Liver (tissue), 7 donors: ENCODE measurements at regions not wholly inside any gene's neighbourhood (a gene's known extent, or its start where the extent isn't known, plus 50 kb on each side); places are given as distances from the start of the nearest gene placed in this dataset.
A peak's percentile ranks its signal among the peaks of the same experiment; 100 is the strongest.

Experiments used
- DNase-seq: peaks from one replicate; pipeline ENCODE4 v3.0.0-alpha.2; 2017; ENCODE audit warnings: low spot score
- H3K27ac ChIP-seq, 2 donors: one replicate each; pipeline ENCODE4 v1.7.0; 2013; ENCODE audit warnings: inconsistent platforms in 2 of 2, low read length in 2 of 2, control low read depth in 1 of 2, low read depth in 1 of 2, mild to moderate bottlenecking in 1 of 2
- H3K27me3 ChIP-seq, 4 donors: one replicate each; pipeline versions ENCODE4 v1.6.1 to v1.7.0; 2013; ENCODE audit warnings: low read length in 3 of 4, inconsistent platforms in 1 of 4, mild to moderate bottlenecking in 1 of 4, moderate library complexity in 1 of 4; ENCODE audit not compliant: control insufficient read depth in 4 of 4, insufficient read depth in 4 of 4
- H3K36me3 ChIP-seq, 4 donors: one replicate each; pipeline versions ENCODE4 v1.6.1 to v1.7.0; 2013; ENCODE audit warnings: low read length in 3 of 4, mild to moderate bottlenecking in 3 of 4, low read depth in 1 of 4, moderate library complexity in 1 of 4; ENCODE audit not compliant: control insufficient read depth in 4 of 4, insufficient read depth in 3 of 4
- H3K4me1 ChIP-seq, 4 donors: one replicate each; pipeline versions ENCODE4 v1.6.1 to v1.7.0; 2013; ENCODE audit warnings: low read length in 3 of 4, mild to moderate bottlenecking in 3 of 4, moderate library complexity in 1 of 4; ENCODE audit not compliant: control insufficient read depth in 4 of 4, insufficient read depth in 4 of 4
- H3K4me3 ChIP-seq, 3 donors: one replicate each; pipeline versions ENCODE4 v1.6.1 to v1.7.0; 2013; ENCODE audit warnings: low read length in 3 of 3, control low read depth in 1 of 3, low read depth in 1 of 3, mild to moderate bottlenecking in 1 of 3
- H3K9ac ChIP-seq, 2 donors: one replicate each; pipeline ENCODE4 v1.7.0; 2013; ENCODE audit warnings: low read length in 2 of 2, mild to moderate bottlenecking in 2 of 2, moderate library complexity in 2 of 2, control low read depth in 1 of 2, low read depth in 1 of 2
- H3K9me3 ChIP-seq, 4 donors: one replicate each; pipeline versions ENCODE4 v1.6.1 to v1.7.0; 2013; ENCODE audit warnings: low read length in 3 of 4; ENCODE audit not compliant: control insufficient read depth in 4 of 4
- ATF3 ChIP-seq: IDR thresholded peaks from 2 replicates; pipeline ENCODE4 v1.6.1; 2016; ENCODE audit warnings: antibody characterized with exemption
- EGR1 ChIP-seq, 2 donors: IDR thresholded peaks; 2 replicates each; pipeline ENCODE4 v1.6.1; 2016 to 2018; ENCODE audit warnings: antibody characterized with exemption in 2 of 2, low read depth in 2 of 2
- FOXA1 ChIP-seq: IDR thresholded peaks from 2 replicates; pipeline ENCODE4 v1.6.1; 2016; ENCODE audit warnings: antibody characterized with exemption
- FOXA2 ChIP-seq: IDR thresholded peaks from 2 replicates; pipeline ENCODE4 v1.6.1; 2016; ENCODE audit warnings: antibody characterized with exemption
- GABPA ChIP-seq, 2 donors: IDR thresholded peaks in 1 of 2; conservative IDR thresholded peaks in 1 of 2; 2 replicates each; pipeline ENCODE4 v1.6.1; 2016; ENCODE audit warnings: antibody characterized with exemption in 2 of 2, mild to moderate bottlenecking in 1 of 2, moderate library complexity in 1 of 2
- HNF4A ChIP-seq, 2 donors: conservative IDR thresholded peaks; 2 replicates each; pipeline ENCODE4 v1.6.1; 2016; ENCODE audit warnings: antibody characterized with exemption in 2 of 2, mild to moderate bottlenecking in 2 of 2
- HNF4G ChIP-seq: IDR thresholded peaks from 2 replicates; pipeline ENCODE4 v1.6.1; 2016; ENCODE audit warnings: antibody characterized with exemption
- JUND ChIP-seq, 2 donors: IDR thresholded peaks; 2 replicates each; pipeline ENCODE4 v1.6.1; 2016; ENCODE audit warnings: antibody characterized with exemption in 2 of 2
- NR2F2 ChIP-seq: IDR thresholded peaks from 2 replicates; pipeline ENCODE4 v1.6.1; 2016; ENCODE audit warnings: antibody characterized with exemption
- RAD21 ChIP-seq, 2 donors: IDR thresholded peaks; 2 replicates each; pipeline ENCODE4 v1.6.1; 2016; ENCODE audit warnings: antibody characterized with exemption in 2 of 2, mild to moderate bottlenecking in 2 of 2
- REST ChIP-seq: IDR thresholded peaks from 2 replicates; pipeline ENCODE4 v1.6.1; 2016; ENCODE audit warnings: antibody characterized with exemption, mild to moderate bottlenecking
- RXRA ChIP-seq, 2 donors: IDR thresholded peaks; 2 replicates each; pipeline ENCODE4 v1.6.1; 2017 to 2018; ENCODE audit warnings: antibody characterized with exemption in 2 of 2, mild to moderate bottlenecking in 1 of 2
- TAF1 ChIP-seq: conservative IDR thresholded peaks from 2 replicates; pipeline ENCODE4 v1.6.1; 2016; ENCODE audit warnings: antibody characterized with exemption, mild to moderate bottlenecking
- YY1 ChIP-seq: IDR thresholded peaks from 2 replicates; pipeline ENCODE4 v1.6.1; 2016; ENCODE audit warnings: antibody characterized with exemption, mild to moderate bottlenecking
- WGBS: extraction: QIAGEN DNeasy Blood & Tissue Kit; methylation state at CpG from one replicate; pipeline ENCODE4 v1.1.7; 2013; 5-methylcytosine and 5-hydroxymethylcytosine counted together
- TF ChIP-seq, protein P1 (sequence below): IDR thresholded peaks from 2 replicates; pipeline ENCODE4 v1.6.1; 2016; ENCODE audit warnings: antibody characterized with exemption
- TF ChIP-seq, protein P2 (sequence below): IDR thresholded peaks from 2 replicates; pipeline ENCODE4 v1.6.1; 2016; ENCODE audit warnings: antibody characterized with exemption
- donor health status: healthy.
- donor health status: healthy.
- donor health status: healthy.
- donor health status: healthy.

DNA sequence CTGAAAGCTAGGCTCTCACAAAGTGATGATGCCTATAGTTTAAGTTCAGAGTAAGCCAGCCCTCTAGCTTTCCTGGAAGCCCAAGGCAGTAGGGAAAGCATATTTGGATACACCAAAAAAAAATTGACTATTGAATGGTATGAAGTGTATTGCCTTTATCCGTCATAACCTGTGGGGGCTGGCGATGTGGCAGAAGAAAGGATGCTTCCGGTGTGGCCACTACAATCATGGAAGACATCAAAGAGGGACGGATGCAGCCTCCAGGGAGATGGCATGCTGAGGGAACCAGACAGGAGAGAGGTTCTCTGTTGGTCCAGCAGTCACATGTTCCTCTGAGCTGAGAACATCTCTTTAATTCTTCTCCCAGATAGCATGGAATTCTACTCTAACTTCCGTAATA is 170.3 kb downstream of the TMEM18 start:
- DNase-seq: no peak
- Histone ChIP-seq H3K9ac (no peak overlapping the region), H3K27me3 (peaks cover 0 to 3% (median under 1%) of the 10 kb centered on the region in 4 donors), H3K4me1 (no peaks in the 10 kb centered on the region), H3K9me3 (no peaks in the 10 kb centered on the region), H3K36me3 (peaks cover 0 to 1% (median 0%) of the 10 kb centered on the region in 4 donors), H3K27ac (no peak overlapping the region), H3K4me3 (no peak overlapping the region)
- 88% methylated on average over 5 of the region's 5 CpGs for WGBS
- TF ChIP-seq HNF4A (conservative IDR thresholded peaks at IDR 0.05) (no peak), JUND (IDR thresholded peaks at IDR 0.05) (no peak), FOXA2 (no peak)
- TF ChIP-seq, protein P1, sequence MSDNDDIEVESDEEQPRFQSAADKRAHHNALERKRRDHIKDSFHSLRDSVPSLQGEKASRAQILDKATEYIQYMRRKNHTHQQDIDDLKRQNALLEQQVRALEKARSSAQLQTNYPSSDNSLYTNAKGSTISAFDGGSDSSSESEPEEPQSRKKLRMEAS: no peak

GRCh38 chr2:506451-506850 is 170.8 kb downstream of the TMEM18 start:
- Histone ChIP-seq H3K9ac (no peak overlapping the region), H3K27me3 (peaks cover 0 to 3% (median under 1%) of the 10 kb centered on the region in 4 donors), H3K9me3 (no peaks in the 10 kb centered on the region)

GRCh38 chr2:505941-506340 is 171.3 kb downstream of the TMEM18 start:
- no peak for DNase-seq
- TF ChIP-seq, protein P2, sequence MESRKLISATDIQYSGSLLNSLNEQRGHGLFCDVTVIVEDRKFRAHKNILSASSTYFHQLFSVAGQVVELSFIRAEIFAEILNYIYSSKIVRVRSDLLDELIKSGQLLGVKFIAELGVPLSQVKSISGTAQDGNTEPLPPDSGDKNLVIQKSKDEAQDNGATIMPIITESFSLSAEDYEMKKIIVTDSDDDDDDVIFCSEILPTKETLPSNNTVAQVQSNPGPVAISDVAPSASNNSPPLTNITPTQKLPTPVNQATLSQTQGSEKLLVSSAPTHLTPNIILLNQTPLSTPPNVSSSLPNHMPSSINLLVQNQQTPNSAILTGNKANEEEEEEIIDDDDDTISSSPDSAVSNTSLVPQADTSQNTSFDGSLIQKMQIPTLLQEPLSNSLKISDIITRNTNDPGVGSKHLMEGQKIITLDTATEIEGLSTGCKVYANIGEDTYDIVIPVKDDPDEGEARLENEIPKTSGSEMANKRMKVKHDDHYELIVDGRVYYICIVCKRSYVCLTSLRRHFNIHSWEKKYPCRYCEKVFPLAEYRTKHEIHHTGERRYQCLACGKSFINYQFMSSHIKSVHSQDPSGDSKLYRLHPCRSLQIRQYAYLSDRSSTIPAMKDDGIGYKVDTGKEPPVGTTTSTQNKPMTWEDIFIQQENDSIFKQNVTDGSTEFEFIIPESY: no peak
- no peak for TF ChIP-seq RXRA (IDR thresholded peaks at IDR 0.05)
- no peak for TF ChIP-seq HNF4G
- TF ChIP-seq REST: no peak
- no peak for TF ChIP-seq YY1
- TF ChIP-seq JUND (IDR thresholded peaks at IDR 0.05): no peak
- TF ChIP-seq GABPA (IDR thresholded peaks at IDR 0.05 in 1 of 2, conservative IDR thresholded peaks at IDR 0.05 in 1 of 2): no peak
- TF ChIP-seq ATF3: no peak
- TF ChIP-seq TAF1: no peak
- no peak for TF ChIP-seq RAD21 (IDR thresholded peaks at IDR 0.05)
- no peak for TF ChIP-seq EGR1 (IDR thresholded peaks at IDR 0.05; ENCODE audit: low read depth in 2 of 2)
- TF ChIP-seq FOXA1: no peak
- no peak for TF ChIP-seq FOXA2
- TF ChIP-seq, protein P1: no peak
- no peak for TF ChIP-seq HNF4A (conservative IDR thresholded peaks at IDR 0.05)
- no peak for TF ChIP-seq NR2F2

More at GRCh38 chr2:506451-506850, 170.8 kb downstream of the TMEM18 start:
- TF ChIP-seq JUND (IDR thresholded peaks at IDR 0.05) (no peak), NR2F2 (peak; percentile 76)
- DNase-seq: no peak
- Histone ChIP-seq H3K36me3 (peaks cover 0 to 1% (median 0%) of the 10 kb centered on the region in 4 donors), H3K4me1 (no peaks in the 10 kb centered on the region), H3K27ac (no peak overlapping the region), H3K4me3 (no peak overlapping the region)
- WGBS: 72% methylated on average over 6 of the region's 6 CpGs

More at GRCh38 chr2:505941-506340, 171.3 kb downstream of the TMEM18 start:
- Histone ChIP-seq H3K9ac (no peak overlapping the region), H3K27me3 (peaks cover 0 to 3% (median under 1%) of the 10 kb centered on the region in 4 donors), H3K36me3 (peaks cover 0 to 1% (median 0%) of the 10 kb centered on the region in 4 donors), H3K4me3 (no peak overlapping the region), H3K9me3 (no peaks in the 10 kb centered on the region), H3K4me1 (no peaks in the 10 kb centered on the region), H3K27ac (no peak overlapping the region)
- 18% methylated on average over 8 of the region's 8 CpGs for WGBS
